CD8-positive, alpha-beta memory T cell (primary cell): ENCODE measurements at regions not wholly inside any gene's neighbourhood (a gene's known extent, or its start where the extent isn't known, plus 50 kb on each side); places are given as distances from the start of the nearest gene placed in this dataset.

Experiments used
- CTCF ChIA-PET: fragments of 350-600 bp; sonication (Branson Sonifier 250); formaldehyde crosslinking; loops from one replicate; lab custom pipeline; 2021; ENCODE audit warnings: antibody characterized with exemption; lab: Charles Lee
- POLR2A ChIA-PET: fragments of 350-600 bp; sonication (Branson Sonifier 250); formaldehyde crosslinking; loops from one replicate; lab custom pipeline; 2021; ENCODE audit warnings: antibody characterized with exemption; lab: Charles Lee
- DNase-seq, 5 donors: peaks; one replicate each; pipeline versions ENCODE4 v3.0.0 to v3.0.0-alpha.2; 2020 to 2022; ENCODE audit warnings: mixed read lengths in 1 of 5
- H3K27ac ChIP-seq: one replicate; pipeline ENCODE4 v1.7.0; 2013; ENCODE audit warnings: low read depth, mild to moderate bottlenecking, low read length, moderate library complexity
- H3K27me3 ChIP-seq: 2 replicates; pipeline ENCODE4 v1.7.0; 2013; ENCODE audit warnings: low read length, mild to moderate bottlenecking; ENCODE audit not compliant: insufficient read depth, poor library complexity, severe bottlenecking
- H3K36me3 ChIP-seq: 2 replicates; pipeline ENCODE4 v1.7.0; 2013; ENCODE audit warnings: mild to moderate bottlenecking, low read length, moderate library complexity; ENCODE audit not compliant: insufficient read depth
- H3K4me1 ChIP-seq: 2 replicates; pipeline ENCODE4 v1.7.0; 2013; ENCODE audit warnings: mild to moderate bottlenecking, low read length, moderate library complexity; ENCODE audit not compliant: insufficient read depth
- H3K4me3 ChIP-seq: 2 replicates; pipeline ENCODE4 v1.7.0; 2013; ENCODE audit warnings: mild to moderate bottlenecking, low read length
- H3K9me3 ChIP-seq: 2 replicates; pipeline ENCODE4 v1.7.0; 2013; ENCODE audit warnings: mild to moderate bottlenecking, low read length
- H3K27ac Mint-ChIP-seq, 8 donors: one replicate each; pipeline ENCODE4 v1.8.0; 2020 to 2021; ENCODE audit warnings: mixed read lengths in 8 of 8, mild to moderate bottlenecking in 6 of 8, inconsistent platforms in 3 of 8, moderate library complexity in 3 of 8
- H3K27me3 Mint-ChIP-seq, 2 donors: one replicate each; pipeline ENCODE4 v1.8.0; 2020 to 2021; ENCODE audit warnings: mixed read lengths in 2 of 2, mild to moderate bottlenecking in 1 of 2, moderate library complexity in 1 of 2
- H3K36me3 Mint-ChIP-seq, 3 donors: one replicate each; pipeline ENCODE4 v1.8.0; 2020 to 2021; ENCODE audit warnings: mixed read lengths in 3 of 3, inconsistent platforms in 1 of 3, mild to moderate bottlenecking in 1 of 3
- H3K4me1 Mint-ChIP-seq, 3 donors: one replicate each; pipeline ENCODE4 v1.8.0; 2020 to 2021; ENCODE audit warnings: mixed read lengths in 3 of 3, inconsistent platforms in 1 of 3, mild to moderate bottlenecking in 1 of 3
- H3K4me3 Mint-ChIP-seq, 7 donors: one replicate each; pipeline ENCODE4 v1.8.0; 2020 to 2021; ENCODE audit warnings: mixed read lengths in 7 of 7, mild to moderate bottlenecking in 6 of 7, moderate library complexity in 4 of 7, inconsistent platforms in 2 of 7
- H3K9me3 Mint-ChIP-seq, 5 donors: one replicate each; pipeline ENCODE4 v1.8.0; 2020 to 2022; ENCODE audit warnings: mixed read lengths in 5 of 5, mild to moderate bottlenecking in 3 of 5, moderate library complexity in 2 of 5, inconsistent platforms in 1 of 5

GRCh38 chr21:27643326-27643725 lies 676.4 kb upstream of the ADAMTS5 start:
- Mint-ChIP-seq H3K27ac (no peak overlapping the region), H3K4me1 (no peaks in the 10 kb centered on the region), H3K9me3 (peaks cover 0 to 6% (median 3%) of the 10 kb centered on the region in 5 donors), H3K27me3 (no peaks in the 10 kb centered on the region), H3K4me3 (no peak overlapping the region), H3K36me3 (no peaks in the 10 kb centered on the region)
- Histone ChIP-seq H3K9me3 (no peaks in the 10 kb centered on the region), H3K27ac (no peak overlapping the region), H3K4me1 (no peaks in the 10 kb centered on the region), H3K36me3 (no peaks in the 10 kb centered on the region), H3K4me3 (no peak overlapping the region), H3K27me3 (no peaks in the 10 kb centered on the region)
- ChIA-PET POLR2A (no interaction called here), CTCF (no interaction called here)
- DNase-seq, result no peak

GRCh38 chr21:27639286-27639685 lies 672.4 kb upstream of the ADAMTS5 start:
- Mint-ChIP-seq H3K4me3 (no peak overlapping the region), H3K27me3 (no peaks in the 10 kb centered on the region), H3K9me3 (peaks cover 0 to 10% (median 0%) of the 10 kb centered on the region in 5 donors), H3K4me1 (no peaks in the 10 kb centered on the region), H3K36me3 (no peaks in the 10 kb centered on the region), H3K27ac (no peak overlapping the region)
- no peaks in the 10 kb centered on the region for H3K27me3 ChIP-seq
- POLR2A ChIA-PET, result no interaction called here
- no peaks in the 10 kb centered on the region for H3K9me3 ChIP-seq
- H3K4me1 ChIP-seq, result no peaks in the 10 kb centered on the region
- no peak overlapping the region for H3K4me3 ChIP-seq
- no peak for DNase-seq
- H3K27ac ChIP-seq, result no peak overlapping the region
- CTCF ChIA-PET, result no interaction called here
- H3K36me3 ChIP-seq, result no peaks in the 10 kb centered on the region

GRCh38 chr21:27636656-27637055 lies 669.8 kb upstream of the ADAMTS5 start:
- Mint-ChIP-seq H3K27me3 (no peaks in the 10 kb centered on the region), H3K36me3 (no peaks in the 10 kb centered on the region), H3K4me1 (no peaks in the 10 kb centered on the region), H3K4me3 (no peak overlapping the region), H3K9me3 (peaks cover 0 to 6% (median 0%) of the 10 kb centered on the region in 5 donors), H3K27ac (peak overlapping the region in 1 of 8 donors; percentile 46)
- Histone ChIP-seq H3K36me3 (no peaks in the 10 kb centered on the region), H3K9me3 (no peaks in the 10 kb centered on the region), H3K27me3 (no peaks in the 10 kb centered on the region), H3K4me3 (no peak overlapping the region), H3K27ac (no peak overlapping the region), H3K4me1 (no peaks in the 10 kb centered on the region)
- POLR2A ChIA-PET, result no interaction called here
- DNase-seq, result no peak
- CTCF ChIA-PET, result no interaction called here

GRCh38 chr21:27633631-27634030 lies 666.7 kb upstream of the ADAMTS5 start:
- no peaks in the 10 kb centered on the region for H3K27me3 ChIP-seq
- Mint-ChIP-seq H3K27me3 (no peaks in the 10 kb centered on the region), H3K27ac (no peak overlapping the region), H3K4me1 (no peaks in the 10 kb centered on the region), H3K9me3 (peaks cover 0 to 9% (median 1%) of the 10 kb centered on the region in 5 donors), H3K36me3 (no peaks in the 10 kb centered on the region), H3K4me3 (no peak overlapping the region)
- H3K4me1 ChIP-seq, result no peaks in the 10 kb centered on the region
- DNase-seq, result no peak
- no peak overlapping the region for H3K4me3 ChIP-seq
- H3K36me3 ChIP-seq, result no peaks in the 10 kb centered on the region
- no peak overlapping the region for H3K27ac ChIP-seq
- POLR2A ChIA-PET, result no interaction called here
- CTCF ChIA-PET, result no interaction called here
- H3K9me3 ChIP-seq, result no peaks in the 10 kb centered on the region

- no peaks in the 10 kb centered on the region for H3K27me3 ChIP-seq
- peaks cover 0 to 9% (median 0%) of the 10 kb centered on the region in 5 donors for H3K9me3 Mint-ChIP-seq
- H3K36me3 ChIP-seq, result no peaks in the 10 kb centered on the region
- no peak overlapping the region for H3K4me3 ChIP-seq
- H3K4me1 Mint-ChIP-seq, result no peaks in the 10 kb centered on the region
- no peaks in the 10 kb centered on the region for H3K9me3 ChIP-seq
- H3K27ac Mint-ChIP-seq, result no peak overlapping the region
- no peak overlapping the region for H3K4me3 Mint-ChIP-seq
- no peaks in the 10 kb centered on the region for H3K4me1 ChIP-seq
- H3K27me3 Mint-ChIP-seq, result no peaks in the 10 kb centered on the region
- DNase-seq, result no peak
- no peaks in the 10 kb centered on the region for H3K36me3 Mint-ChIP-seq
- POLR2A ChIA-PET, result no interaction called here
- no peak overlapping the region for H3K27ac ChIP-seq
- CTCF ChIA-PET, result no interaction called here
Measured at GRCh38 chr21:27631471-27631870, 664.6 kb upstream of the ADAMTS5 start.

- CTCF ChIA-PET, result no interaction called here
- H3K9me3 ChIP-seq, result no peaks in the 10 kb centered on the region
- H3K27ac ChIP-seq, result no peak overlapping the region
- H3K4me1 ChIP-seq, result no peaks in the 10 kb centered on the region
- no peak for DNase-seq
- POLR2A ChIA-PET, result no interaction called here
- H3K27me3 Mint-ChIP-seq, result no peaks in the 10 kb centered on the region
- H3K4me3 Mint-ChIP-seq, result no peak overlapping the region
- no peaks in the 10 kb centered on the region for H3K4me1 Mint-ChIP-seq
- no peak overlapping the region for H3K27ac Mint-ChIP-seq
- H3K27me3 ChIP-seq, result no peaks in the 10 kb centered on the region
- H3K36me3 ChIP-seq, result no peaks in the 10 kb centered on the region
- no peaks in the 10 kb centered on the region for H3K36me3 Mint-ChIP-seq
- no peak overlapping the region for H3K4me3 ChIP-seq
- H3K9me3 Mint-ChIP-seq, result peaks cover 0 to 22% (median 3%) of the 10 kb centered on the region in 5 donors
Measured at GRCh38 chr21:27622631-27623030, 655.7 kb upstream of the ADAMTS5 start.

- CTCF ChIA-PET, result no interaction called here
- Mint-ChIP-seq H3K9me3 (peaks cover 0 to 28% (median 2%) of the 10 kb centered on the region in 5 donors), H3K4me1 (no peaks in the 10 kb centered on the region), H3K4me3 (no peak overlapping the region), H3K36me3 (no peaks in the 10 kb centered on the region), H3K27me3 (no peaks in the 10 kb centered on the region), H3K27ac (no peak overlapping the region)
- H3K4me1 ChIP-seq, result no peaks in the 10 kb centered on the region
- no peak for DNase-seq
- no peaks in the 10 kb centered on the region for H3K27me3 ChIP-seq
- POLR2A ChIA-PET, result no interaction called here
- H3K36me3 ChIP-seq, result no peaks in the 10 kb centered on the region
- no peak overlapping the region for H3K27ac ChIP-seq
- no peak overlapping the region for H3K4me3 ChIP-seq
- no peaks in the 10 kb centered on the region for H3K9me3 ChIP-seq
Measured at GRCh38 chr21:27614231-27614630, 647.3 kb upstream of the ADAMTS5 start.

GRCh38 chr21:27606422-27606821 lies 639.5 kb upstream of the ADAMTS5 start:
- H3K4me3 ChIP-seq, result no peak overlapping the region
- Mint-ChIP-seq H3K36me3 (no peaks in the 10 kb centered on the region), H3K9me3 (peaks cover 2 to 9% (median 7%) of the 10 kb centered on the region in 5 donors), H3K4me1 (no peaks in the 10 kb centered on the region), H3K4me3 (no peak overlapping the region), H3K27me3 (no peaks in the 10 kb centered on the region), H3K27ac (no peak overlapping the region)
- CTCF ChIA-PET, result no interaction called here
- no peak for DNase-seq
- no peaks in the 10 kb centered on the region for H3K36me3 ChIP-seq
- no peaks in the 10 kb centered on the region for H3K9me3 ChIP-seq
- H3K4me1 ChIP-seq, result no peaks in the 10 kb centered on the region
- no peaks in the 10 kb centered on the region for H3K27me3 ChIP-seq
- POLR2A ChIA-PET, result no interaction called here
- no peak overlapping the region for H3K27ac ChIP-seq

GRCh38 chr21:27596196-27596595 lies 629.3 kb upstream of the ADAMTS5 start:
- Mint-ChIP-seq H3K27me3 (no peaks in the 10 kb centered on the region), H3K4me3 (no peak overlapping the region)

More at GRCh38 chr21:27596196-27596595, 629.3 kb upstream of the ADAMTS5 start:
- H3K4me3 ChIP-seq, result no peak overlapping the region
- no peaks in the 10 kb centered on the region for H3K27me3 ChIP-seq
- H3K27ac ChIP-seq, result no peak overlapping the region
- ChIA-PET CTCF (no interaction called here), POLR2A (no interaction called here)
- H3K27ac Mint-ChIP-seq, result no peak overlapping the region
- DNase-seq, result no peak
- no peaks in the 10 kb centered on the region for H3K4me1 Mint-ChIP-seq
- H3K4me1 ChIP-seq, result no peaks in the 10 kb centered on the region
- peaks cover 1 to 11% (median 5%) of the 10 kb centered on the region in 5 donors for H3K9me3 Mint-ChIP-seq
- H3K36me3 Mint-ChIP-seq, result no peaks in the 10 kb centered on the region
- H3K36me3 ChIP-seq, result no peaks in the 10 kb centered on the region
- no peaks in the 10 kb centered on the region for H3K9me3 ChIP-seq
